A673 (cell line): ENCODE measurements at regions not wholly inside any gene's neighbourhood (a gene's known extent, or its start where the extent isn't known, plus 50 kb on each side); places are given as distances from the start of the nearest gene placed in this dataset.

Experiments
- CTCF ChIP-seq: fragments of 300-800, 200-600 bp; sonication (generic); conservative IDR thresholded peaks from 2 replicates; pipeline ENCODE4 v1.5.1; 2017; ENCODE audit warnings: low read depth, mild to moderate bottlenecking, antibody characterized with exemption, low read length, moderate library complexity, mixed read lengths
- EZH2 ChIP-seq: fragments of 200-600 bp; sonication (generic); IDR thresholded peaks from 2 replicates; pipeline ENCODE4 v1.6.1; 2017; ENCODE audit warnings: borderline replicate concordance, low read depth, mild to moderate bottlenecking, mixed read lengths, antibody characterized with exemption, low read length; ENCODE audit not compliant: poor library complexity, severe bottlenecking

- TF ChIP-seq CTCF (no peak), EZH2 (no peak)
Observed at GRCh38 chr17:14454746-14455145, 153.9 kb downstream of the HS3ST3B1 start.
